Lower leg skin (tissue), 4 donors: ENCODE measurements at regions not wholly inside any gene's neighbourhood (a gene's known extent, or its start where the extent isn't known, plus 50 kb on each side); places are given as distances from the start of the nearest gene placed in this dataset.

Experiments used
- DNase-seq, 2 donors: peaks; one replicate each; pipeline ENCODE4 v3.0.0-alpha.2; 2019; ENCODE audit warnings: low spot score in 2 of 2
- H3K4me3 ChIP-seq: fragments of 200-600 bp; sonication (generic); 2 replicates; pipeline ENCODE4 v1.5.1; 2017; ENCODE audit warnings: mild to moderate bottlenecking, low read depth; ENCODE audit not compliant: poor library complexity, severe bottlenecking
- POLR2A ChIP-seq, 2 donors: fragments of 450-650 bp; IDR thresholded peaks; one replicate each; pipeline ENCODE4 v1.6.1; 2016 to 2017; ENCODE audit warnings: antibody characterized with exemption in 2 of 2, mild to moderate bottlenecking in 1 of 2, moderate library complexity in 1 of 2
- WGBS, 2 donors: methylation state at CpG; one replicate each; pipeline ENCODE4 v1.1.5; 2018; 5-methylcytosine and 5-hydroxymethylcytosine counted together
- intact Hi-C: fragments of 100-400 bp; cut with DNase I; formaldehyde crosslinking; loops from one replicate; pipeline ENCODE4 v1.15.0; 2023; ENCODE audit warnings: low total_unique reads
- TF ChIP-seq, protein P1 (sequence below), 3 donors: fragments of 450-650 bp; IDR thresholded peaks; one replicate each; pipeline ENCODE4 v1.5.1; 2016; ENCODE audit warnings: antibody characterized with exemption in 3 of 3, mild to moderate bottlenecking in 3 of 3, moderate library complexity in 2 of 3

GRCh38 chrX:20545538-20545937 is 278.8 kb upstream of the RPS6KA3 start:
- H3K4me3 ChIP-seq: no peak overlapping the region
- DNase-seq: no peak
- TF ChIP-seq, protein P1, sequence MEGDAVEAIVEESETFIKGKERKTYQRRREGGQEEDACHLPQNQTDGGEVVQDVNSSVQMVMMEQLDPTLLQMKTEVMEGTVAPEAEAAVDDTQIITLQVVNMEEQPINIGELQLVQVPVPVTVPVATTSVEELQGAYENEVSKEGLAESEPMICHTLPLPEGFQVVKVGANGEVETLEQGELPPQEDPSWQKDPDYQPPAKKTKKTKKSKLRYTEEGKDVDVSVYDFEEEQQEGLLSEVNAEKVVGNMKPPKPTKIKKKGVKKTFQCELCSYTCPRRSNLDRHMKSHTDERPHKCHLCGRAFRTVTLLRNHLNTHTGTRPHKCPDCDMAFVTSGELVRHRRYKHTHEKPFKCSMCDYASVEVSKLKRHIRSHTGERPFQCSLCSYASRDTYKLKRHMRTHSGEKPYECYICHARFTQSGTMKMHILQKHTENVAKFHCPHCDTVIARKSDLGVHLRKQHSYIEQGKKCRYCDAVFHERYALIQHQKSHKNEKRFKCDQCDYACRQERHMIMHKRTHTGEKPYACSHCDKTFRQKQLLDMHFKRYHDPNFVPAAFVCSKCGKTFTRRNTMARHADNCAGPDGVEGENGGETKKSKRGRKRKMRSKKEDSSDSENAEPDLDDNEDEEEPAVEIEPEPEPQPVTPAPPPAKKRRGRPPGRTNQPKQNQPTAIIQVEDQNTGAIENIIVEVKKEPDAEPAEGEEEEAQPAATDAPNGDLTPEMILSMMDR (IDR thresholded peaks at IDR 0.05): no peak
- no peak for TF ChIP-seq POLR2A (IDR thresholded peaks at IDR 0.05)
- WGBS, 2 donors: 60 to 71% methylated on average over 3 of the region's 3 CpGs
- intact Hi-C loops: no loop called here

DNA sequence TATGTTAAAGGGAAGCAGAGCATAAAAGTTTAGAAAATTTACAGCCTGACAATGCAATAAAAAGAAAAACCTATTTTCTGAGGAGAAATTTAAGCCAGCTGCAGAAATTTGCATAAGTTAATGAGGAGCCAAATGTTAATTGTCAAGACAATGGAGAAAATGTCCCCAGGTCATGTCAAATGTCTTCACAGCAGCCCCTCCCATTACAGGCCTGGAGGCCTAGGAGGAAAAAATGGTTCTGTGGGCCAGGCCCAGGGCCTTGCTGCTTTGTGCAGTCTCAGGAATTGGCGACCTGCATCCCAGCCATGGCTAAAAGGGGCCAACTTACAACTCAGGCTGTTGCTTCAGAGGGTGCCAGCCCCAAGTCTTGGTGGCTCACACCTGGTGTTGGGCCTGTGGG is 275.4 kb upstream of the RPS6KA3 start:
- intact Hi-C loops: loop anchor here (5.0 kb wide), 1 partner anchor 935 kb away; no protein-coding TSS in a partner anchor
- WGBS, 2 donors: 25 to 100% methylated on average over 1 of the region's 1 CpG
- DNase-seq: no peak
- H3K4me3 ChIP-seq: no peak overlapping the region
- TF ChIP-seq, protein P1 (IDR thresholded peaks at IDR 0.05): no peak
- no peak for TF ChIP-seq POLR2A (IDR thresholded peaks at IDR 0.05)

- TF ChIP-seq, protein P1 (IDR thresholded peaks at IDR 0.05): no peak
- TF ChIP-seq POLR2A (IDR thresholded peaks at IDR 0.05): no peak
- intact Hi-C loops: no loop called here
- H3K4me3 ChIP-seq: no peak overlapping the region
- 80 to 88% methylated on average over 1 of the region's 1 CpG for WGBS, 2 donors
- DNase-seq: no peak
These were observed 272.3 kb upstream of the RPS6KA3 start for GRCh38 chrX:20538974-20539373.

DNA sequence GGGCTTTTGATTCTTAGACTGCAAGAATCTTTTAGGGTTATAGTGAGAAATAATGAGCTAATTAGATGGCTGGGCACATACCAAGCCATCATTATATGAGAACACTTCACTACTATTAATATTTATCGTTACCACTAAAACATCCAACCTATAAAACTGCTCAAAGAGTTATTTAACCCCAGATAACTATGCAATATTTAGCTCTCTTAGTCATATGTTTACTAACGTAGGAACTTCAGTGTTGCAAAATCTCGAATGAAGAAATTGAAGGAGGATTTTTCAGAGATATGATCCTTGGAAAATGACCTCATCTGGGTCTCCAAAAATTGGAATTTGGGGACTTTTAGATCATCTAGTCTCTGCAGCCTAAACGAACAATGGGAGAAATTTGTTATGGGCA is 265.0 kb upstream of the RPS6KA3 start:
- intact Hi-C loops: no loop called here
- no peak overlapping the region for H3K4me3 ChIP-seq
- no peak for TF ChIP-seq POLR2A (IDR thresholded peaks at IDR 0.05)
- TF ChIP-seq, protein P1 (IDR thresholded peaks at IDR 0.05): no peak
- 41 to 62% methylated on average over 4 of the region's 4 CpGs for WGBS, 2 donors
- DNase-seq: no peak

DNA sequence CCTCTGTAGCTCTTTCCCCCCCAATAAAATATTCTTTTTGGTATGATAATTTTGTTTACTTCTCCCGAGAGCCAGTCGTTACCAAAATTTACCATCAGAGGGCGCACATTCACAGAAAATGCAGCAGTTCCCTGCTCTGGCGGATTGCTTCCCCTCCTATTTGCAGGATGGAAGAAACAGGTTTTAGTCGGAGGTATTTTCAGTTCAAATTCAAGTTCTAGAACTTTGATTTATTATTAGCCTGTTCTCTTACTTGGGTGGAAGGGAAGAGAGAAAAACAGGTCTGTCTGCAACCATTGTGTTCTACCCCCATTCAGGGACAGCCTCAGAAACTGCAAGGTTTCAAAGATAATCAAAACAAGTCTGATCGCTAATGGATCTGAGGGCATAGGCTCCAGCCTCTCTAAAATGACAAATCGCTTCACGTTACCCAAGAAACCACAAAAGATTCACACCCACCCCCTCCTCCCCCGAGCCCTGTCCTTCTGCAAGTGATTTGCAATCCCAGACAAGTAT is 263.8 kb upstream of the RPS6KA3 start:
- intact Hi-C loops: no loop called here
- DNase-seq: peak; percentile 43 to 88
- WGBS, 2 donors: 0 to 4% methylated on average over 9 of the region's 9 CpGs
- TF ChIP-seq, protein P1 (IDR thresholded peaks at IDR 0.05): no peak
- no peak for TF ChIP-seq POLR2A (IDR thresholded peaks at IDR 0.05)
- no peak overlapping the region for H3K4me3 ChIP-seq

- TF ChIP-seq, protein P1 (IDR thresholded peaks at IDR 0.05): no peak
- no peak for TF ChIP-seq POLR2A (IDR thresholded peaks at IDR 0.05)
- no peak overlapping the region for H3K4me3 ChIP-seq
- intact Hi-C loops: loop anchor here (10.0 kb wide), 1 partner anchor 1215 kb away; no protein-coding TSS in a partner anchor
- WGBS, 2 donors: 21 to 39% methylated on average over 1 of the region's 1 CpG
- DNase-seq: no peak
These were observed 263.0 kb upstream of the RPS6KA3 start for GRCh38 chrX:20529711-20530110.
